ENCODE measurements at regions not wholly inside any gene's neighbourhood (a gene's known extent, or its start where the extent isn't known, plus 50 kb on each side); places are given as distances from the start of the nearest gene placed in this dataset.
"Not testable (repeated sequence)": the region's sequence is repeated elsewhere in the genome, so short reads cannot be mapped to it uniquely, and the experiment has no call there.

GRCh38 chr7:97928844-97929243, 56.6 kb upstream of the ASNS start:
- DNase-seq (ENCODE audit: low spot score) = not testable (repeated sequence)

- peak; percentile 60 for DNase-seq (ENCODE audit: low spot score)
Measured at GRCh38 chr7:97927790-97928748, 55.9 kb upstream of the ASNS start.
